ENCODE measurements at regions not wholly inside any gene's neighbourhood (a gene's known extent, or its start where the extent isn't known, plus 50 kb on each side); places are given as distances from the start of the nearest gene placed in this dataset.

- Histone ChIP-seq H3K36me3 (ENCODE audit: control insufficient read depth, insufficient read depth, low read length) (no peaks in the 10 kb centered on the region), H3K27ac (ENCODE audit: low read depth, low read length) (no peak overlapping the region)
- 92% methylated on average over 2 of the region's 2 CpGs for WGBS (ENCODE audit: insufficient coverage)
These were observed 200.4 kb upstream of the TBC1D5 start for GRCh38 chr3:17942856-17943255.

GRCh38 chr3:17941766-17942165 is 199.3 kb upstream of the TBC1D5 start:
- Histone ChIP-seq H3K36me3 (ENCODE audit: control insufficient read depth, insufficient read depth, low read length) (no peaks in the 10 kb centered on the region), H3K27ac (ENCODE audit: low read depth, low read length) (no peak overlapping the region), H3K9me3 (ENCODE audit: control insufficient read depth, insufficient read depth, low read length) (no peaks in the 10 kb centered on the region), H3K4me1 (ENCODE audit: control insufficient read depth, insufficient read depth, low read length) (no peaks in the 10 kb centered on the region), H3K4me3 (ENCODE audit: low read depth, low read length) (no peak overlapping the region), H3K27me3 (ENCODE audit: control insufficient read depth, insufficient read depth, low read length) (no peaks in the 10 kb centered on the region)
- DNase-seq (ENCODE audit: low read depth in 4 of 6, low spot score in 6 of 6), result no peak

More at GRCh38 chr3:17942856-17943255, 200.4 kb upstream of the TBC1D5 start:
- Histone ChIP-seq H3K4me1 (ENCODE audit: control insufficient read depth, insufficient read depth, low read length) (no peaks in the 10 kb centered on the region), H3K27me3 (ENCODE audit: control insufficient read depth, insufficient read depth, low read length) (no peaks in the 10 kb centered on the region), H3K4me3 (ENCODE audit: low read depth, low read length) (no peak overlapping the region), H3K9me3 (ENCODE audit: control insufficient read depth, insufficient read depth, low read length) (no peaks in the 10 kb centered on the region)
- no peak for DNase-seq (ENCODE audit: low read depth in 4 of 6, low spot score in 6 of 6)

GRCh38 chr3:17941152-17941551 is 198.7 kb upstream of the TBC1D5 start:
- Histone ChIP-seq H3K27me3 (ENCODE audit: control insufficient read depth, insufficient read depth, low read length) (no peaks in the 10 kb centered on the region), H3K27ac (ENCODE audit: low read depth, low read length) (no peak overlapping the region), H3K4me3 (ENCODE audit: low read depth, low read length) (no peak overlapping the region), H3K36me3 (ENCODE audit: control insufficient read depth, insufficient read depth, low read length) (no peaks in the 10 kb centered on the region), H3K4me1 (ENCODE audit: control insufficient read depth, insufficient read depth, low read length) (no peaks in the 10 kb centered on the region), H3K9me3 (ENCODE audit: control insufficient read depth, insufficient read depth, low read length) (no peaks in the 10 kb centered on the region)
- no CpG with 5 or more reads among the region's 2 CpGs for WGBS (ENCODE audit: insufficient coverage)
- DNase-seq (ENCODE audit: low read depth in 4 of 6, low spot score in 6 of 6), result no peak

GRCh38 chr3:17939157-17939556 is 196.7 kb upstream of the TBC1D5 start:
- 95% methylated on average over 16 of the region's 16 CpGs for WGBS (ENCODE audit: insufficient coverage)
- Histone ChIP-seq H3K27ac (ENCODE audit: low read depth, low read length) (no peak overlapping the region), H3K4me3 (ENCODE audit: low read depth, low read length) (no peak overlapping the region), H3K36me3 (ENCODE audit: control insufficient read depth, insufficient read depth, low read length) (no peaks in the 10 kb centered on the region), H3K4me1 (ENCODE audit: control insufficient read depth, insufficient read depth, low read length) (no peaks in the 10 kb centered on the region), H3K27me3 (ENCODE audit: control insufficient read depth, insufficient read depth, low read length) (no peaks in the 10 kb centered on the region), H3K9me3 (ENCODE audit: control insufficient read depth, insufficient read depth, low read length) (no peaks in the 10 kb centered on the region)
- DNase-seq (ENCODE audit: low read depth in 4 of 6, low spot score in 6 of 6), result peak in 1 of 6 donors; percentile 47

- Histone ChIP-seq H3K27me3 (ENCODE audit: control insufficient read depth, insufficient read depth, low read length) (no peaks in the 10 kb centered on the region), H3K9me3 (ENCODE audit: control insufficient read depth, insufficient read depth, low read length) (no peaks in the 10 kb centered on the region), H3K4me3 (ENCODE audit: low read depth, low read length) (no peak overlapping the region), H3K4me1 (ENCODE audit: control insufficient read depth, insufficient read depth, low read length) (no peaks in the 10 kb centered on the region), H3K36me3 (ENCODE audit: control insufficient read depth, insufficient read depth, low read length) (no peaks in the 10 kb centered on the region), H3K27ac (ENCODE audit: low read depth, low read length) (no peak overlapping the region)
- DNase-seq (ENCODE audit: low read depth in 4 of 6, low spot score in 6 of 6), result peak in 1 of 6 donors; percentile 22
- WGBS (ENCODE audit: insufficient coverage), result no CpG with 5 or more reads among the region's 3 CpGs
These were observed 195.9 kb upstream of the TBC1D5 start for GRCh38 chr3:17938313-17938712.

- 62% methylated on average over 2 of the region's 6 CpGs for WGBS (ENCODE audit: insufficient coverage)
- H3K4me1 ChIP-seq (ENCODE audit: control insufficient read depth, insufficient read depth, low read length), result no peaks in the 10 kb centered on the region
- H3K27me3 ChIP-seq (ENCODE audit: control insufficient read depth, insufficient read depth, low read length), result no peaks in the 10 kb centered on the region
- H3K27ac ChIP-seq (ENCODE audit: low read depth, low read length), result no peak overlapping the region
- H3K4me3 ChIP-seq (ENCODE audit: low read depth, low read length), result no peak overlapping the region
- DNase-seq (ENCODE audit: low read depth in 4 of 6, low spot score in 6 of 6), result peak in 1 of 6 donors; percentile 73
- H3K36me3 ChIP-seq (ENCODE audit: control insufficient read depth, insufficient read depth, low read length), result no peaks in the 10 kb centered on the region
- H3K9me3 ChIP-seq (ENCODE audit: control insufficient read depth, insufficient read depth, low read length), result no peaks in the 10 kb centered on the region
These were observed 194.5 kb upstream of the TBC1D5 start for GRCh38 chr3:17936736-17937480.

- Histone ChIP-seq H3K27me3 (ENCODE audit: control insufficient read depth, insufficient read depth, low read length) (no peaks in the 10 kb centered on the region), H3K27ac (ENCODE audit: low read depth, low read length) (no peak overlapping the region), H3K4me3 (ENCODE audit: low read depth, low read length) (no peak overlapping the region), H3K36me3 (ENCODE audit: control insufficient read depth, insufficient read depth, low read length) (no peaks in the 10 kb centered on the region), H3K9me3 (ENCODE audit: control insufficient read depth, insufficient read depth, low read length) (peaks cover 2% of the 10 kb centered on the region), H3K4me1 (ENCODE audit: control insufficient read depth, insufficient read depth, low read length) (no peaks in the 10 kb centered on the region)
- DNase-seq (ENCODE audit: low read depth in 4 of 6, low spot score in 6 of 6), result peak in 4 of 6 donors; percentile 29 to 92 (median 62)
- WGBS (ENCODE audit: insufficient coverage), result 20% methylated on average over 3 of the region's 4 CpGs
These were observed 192.8 kb upstream of the TBC1D5 start for GRCh38 chr3:17935222-17935621.

GRCh38 chr3:17932136-17932771 is 189.8 kb upstream of the TBC1D5 start:
- no CpG with 5 or more reads among the region's 2 CpGs for WGBS (ENCODE audit: insufficient coverage)
- H3K4me1 ChIP-seq (ENCODE audit: control insufficient read depth, insufficient read depth, low read length), result no peaks in the 10 kb centered on the region
- DNase-seq (ENCODE audit: low read depth in 4 of 6, low spot score in 6 of 6), result no peak
- H3K27me3 ChIP-seq (ENCODE audit: control insufficient read depth, insufficient read depth, low read length), result no peaks in the 10 kb centered on the region
- H3K27ac ChIP-seq (ENCODE audit: low read depth, low read length), result no peak overlapping the region
- H3K4me3 ChIP-seq (ENCODE audit: low read depth, low read length), result no peak overlapping the region
- no peaks in the 10 kb centered on the region for H3K36me3 ChIP-seq (ENCODE audit: control insufficient read depth, insufficient read depth, low read length)
- peaks cover 2% of the 10 kb centered on the region for H3K9me3 ChIP-seq (ENCODE audit: control insufficient read depth, insufficient read depth, low read length)

- no peaks in the 10 kb centered on the region for H3K4me1 ChIP-seq (ENCODE audit: control insufficient read depth, insufficient read depth, low read length)
- no CpG with 5 or more reads among the region's 1 CpG for WGBS (ENCODE audit: insufficient coverage)
- no peaks in the 10 kb centered on the region for H3K27me3 ChIP-seq (ENCODE audit: control insufficient read depth, insufficient read depth, low read length)
- no peak overlapping the region for H3K27ac ChIP-seq (ENCODE audit: low read depth, low read length)
- DNase-seq (ENCODE audit: low read depth in 4 of 6, low spot score in 6 of 6), result no peak
- peaks cover 2% of the 10 kb centered on the region for H3K9me3 ChIP-seq (ENCODE audit: control insufficient read depth, insufficient read depth, low read length)
- no peaks in the 10 kb centered on the region for H3K36me3 ChIP-seq (ENCODE audit: control insufficient read depth, insufficient read depth, low read length)
- no peak overlapping the region for H3K4me3 ChIP-seq (ENCODE audit: low read depth, low read length)
These were observed 188.7 kb upstream of the TBC1D5 start for GRCh38 chr3:17931131-17931530.
